CD8-positive, alpha-beta memory T cell (primary cell): ENCODE measurements at regions not wholly inside any gene's neighbourhood (a gene's known extent, or its start where the extent isn't known, plus 50 kb on each side); places are given as distances from the start of the nearest gene placed in this dataset.
"Not testable (repeated sequence)": the region's sequence is repeated elsewhere in the genome, so short reads cannot be mapped to it uniquely, and the experiment has no call there.

Experiments
- CTCF ChIA-PET: fragments of 350-600 bp; sonication (Branson Sonifier 250); formaldehyde crosslinking; loops from one replicate; lab custom pipeline; 2021; ENCODE audit warnings: antibody characterized with exemption; lab: Charles Lee
- POLR2A ChIA-PET: fragments of 350-600 bp; sonication (Branson Sonifier 250); formaldehyde crosslinking; loops from one replicate; lab custom pipeline; 2021; ENCODE audit warnings: antibody characterized with exemption; lab: Charles Lee
- DNase-seq, 5 donors: peaks; one replicate each; pipeline versions ENCODE4 v3.0.0 to v3.0.0-alpha.2; 2020 to 2022; ENCODE audit warnings: mixed read lengths in 1 of 5
- H3K27ac ChIP-seq: one replicate; pipeline ENCODE4 v1.7.0; 2013; ENCODE audit warnings: low read depth, mild to moderate bottlenecking, low read length, moderate library complexity
- H3K27me3 ChIP-seq: 2 replicates; pipeline ENCODE4 v1.7.0; 2013; ENCODE audit warnings: low read length, mild to moderate bottlenecking; ENCODE audit not compliant: insufficient read depth, poor library complexity, severe bottlenecking
- H3K36me3 ChIP-seq: 2 replicates; pipeline ENCODE4 v1.7.0; 2013; ENCODE audit warnings: mild to moderate bottlenecking, low read length, moderate library complexity; ENCODE audit not compliant: insufficient read depth
- H3K4me1 ChIP-seq: 2 replicates; pipeline ENCODE4 v1.7.0; 2013; ENCODE audit warnings: mild to moderate bottlenecking, low read length, moderate library complexity; ENCODE audit not compliant: insufficient read depth
- H3K4me3 ChIP-seq: 2 replicates; pipeline ENCODE4 v1.7.0; 2013; ENCODE audit warnings: mild to moderate bottlenecking, low read length
- H3K9me3 ChIP-seq: 2 replicates; pipeline ENCODE4 v1.7.0; 2013; ENCODE audit warnings: mild to moderate bottlenecking, low read length
- H3K27ac Mint-ChIP-seq, 8 donors: one replicate each; pipeline ENCODE4 v1.8.0; 2020 to 2021; ENCODE audit warnings: mixed read lengths in 8 of 8, mild to moderate bottlenecking in 6 of 8, inconsistent platforms in 3 of 8, moderate library complexity in 3 of 8
- H3K27me3 Mint-ChIP-seq, 2 donors: one replicate each; pipeline ENCODE4 v1.8.0; 2020 to 2021; ENCODE audit warnings: mixed read lengths in 2 of 2, mild to moderate bottlenecking in 1 of 2, moderate library complexity in 1 of 2
- H3K36me3 Mint-ChIP-seq, 3 donors: one replicate each; pipeline ENCODE4 v1.8.0; 2020 to 2021; ENCODE audit warnings: mixed read lengths in 3 of 3, inconsistent platforms in 1 of 3, mild to moderate bottlenecking in 1 of 3
- H3K4me1 Mint-ChIP-seq, 3 donors: one replicate each; pipeline ENCODE4 v1.8.0; 2020 to 2021; ENCODE audit warnings: mixed read lengths in 3 of 3, inconsistent platforms in 1 of 3, mild to moderate bottlenecking in 1 of 3
- H3K4me3 Mint-ChIP-seq, 7 donors: one replicate each; pipeline ENCODE4 v1.8.0; 2020 to 2021; ENCODE audit warnings: mixed read lengths in 7 of 7, mild to moderate bottlenecking in 6 of 7, moderate library complexity in 4 of 7, inconsistent platforms in 2 of 7
- H3K9me3 Mint-ChIP-seq, 5 donors: one replicate each; pipeline ENCODE4 v1.8.0; 2020 to 2022; ENCODE audit warnings: mixed read lengths in 5 of 5, mild to moderate bottlenecking in 3 of 5, moderate library complexity in 2 of 5, inconsistent platforms in 1 of 5

- peaks cover 9 to 15% (median 11%) of the 10 kb centered on the region in 5 donors for H3K9me3 Mint-ChIP-seq
- H3K4me3 Mint-ChIP-seq, DNase-seq, H3K4me1 ChIP-seq, H3K27ac ChIP-seq, H3K27me3 Mint-ChIP-seq, H3K27ac Mint-ChIP-seq, H3K4me3 ChIP-seq, H3K4me1 Mint-ChIP-seq, CTCF ChIA-PET, H3K36me3 ChIP-seq, POLR2A ChIA-PET, H3K27me3 ChIP-seq, H3K36me3 Mint-ChIP-seq, H3K9me3 ChIP-seq: not testable (repeated sequence)
These were observed 323.0 kb upstream of the ZFP42 start for GRCh38 chr4:187672526-187672925.

GRCh38 chr4:187679450-187679849 is 316.1 kb upstream of the ZFP42 start:
- no peaks in the 10 kb centered on the region for H3K27me3 Mint-ChIP-seq
- H3K4me3 ChIP-seq = no peak overlapping the region
- no peaks in the 10 kb centered on the region for H3K27me3 ChIP-seq
- no peak overlapping the region for H3K27ac ChIP-seq
- no peak for DNase-seq
- H3K36me3 Mint-ChIP-seq = no peaks in the 10 kb centered on the region
- ChIA-PET CTCF (no interaction called here), POLR2A (no interaction called here)
- H3K4me1 ChIP-seq = no peaks in the 10 kb centered on the region
- no peaks in the 10 kb centered on the region for H3K9me3 ChIP-seq
- no peaks in the 10 kb centered on the region for H3K4me1 Mint-ChIP-seq
- H3K36me3 ChIP-seq = no peaks in the 10 kb centered on the region
- H3K27ac Mint-ChIP-seq = no peak overlapping the region
- H3K9me3 Mint-ChIP-seq = peaks cover 6 to 24% (median 21%) of the 10 kb centered on the region in 5 donors
- H3K4me3 Mint-ChIP-seq = no peak overlapping the region

GRCh38 chr4:187685247-187685646 is 310.3 kb upstream of the ZFP42 start:
- H3K36me3 ChIP-seq = no peaks in the 10 kb centered on the region
- no peaks in the 10 kb centered on the region for H3K27me3 Mint-ChIP-seq
- H3K27ac ChIP-seq = no peak overlapping the region
- no peak overlapping the region for H3K27ac Mint-ChIP-seq
- no peak for DNase-seq
- ChIA-PET POLR2A (no interaction called here), CTCF (no interaction called here)
- H3K4me3 ChIP-seq = no peak overlapping the region
- peaks cover 6 to 26% (median 21%) of the 10 kb centered on the region in 5 donors for H3K9me3 Mint-ChIP-seq
- H3K4me1 Mint-ChIP-seq = no peaks in the 10 kb centered on the region
- no peaks in the 10 kb centered on the region for H3K4me1 ChIP-seq
- no peaks in the 10 kb centered on the region for H3K36me3 Mint-ChIP-seq
- no peak overlapping the region for H3K4me3 Mint-ChIP-seq
- no peaks in the 10 kb centered on the region for H3K27me3 ChIP-seq
- H3K9me3 ChIP-seq = no peaks in the 10 kb centered on the region

- Mint-ChIP-seq H3K36me3 (no peaks in the 10 kb centered on the region), H3K4me3 (no peak overlapping the region), H3K9me3 (peaks cover 3 to 24% (median 16%) of the 10 kb centered on the region in 5 donors), H3K4me1 (no peaks in the 10 kb centered on the region), H3K27me3 (no peaks in the 10 kb centered on the region), H3K27ac (no peak overlapping the region)
- Histone ChIP-seq H3K4me3 (no peak overlapping the region), H3K27ac (no peak overlapping the region), H3K27me3 (no peaks in the 10 kb centered on the region), H3K4me1 (no peaks in the 10 kb centered on the region), H3K36me3 (no peaks in the 10 kb centered on the region), H3K9me3 (no peaks in the 10 kb centered on the region)
- ChIA-PET CTCF (no interaction called here), POLR2A (no interaction called here)
- no peak for DNase-seq
These were observed 307.9 kb upstream of the ZFP42 start for GRCh38 chr4:187687697-187688096.

GRCh38 chr4:187692626-187693025 is 302.9 kb upstream of the ZFP42 start:
- ChIA-PET CTCF (no interaction called here), POLR2A (no interaction called here)
- Histone ChIP-seq H3K4me3 (no peak overlapping the region), H3K4me1 (no peaks in the 10 kb centered on the region), H3K9me3 (no peaks in the 10 kb centered on the region), H3K27me3 (no peaks in the 10 kb centered on the region), H3K36me3 (no peaks in the 10 kb centered on the region), H3K27ac (no peak overlapping the region)
- DNase-seq = no peak
- Mint-ChIP-seq H3K36me3 (no peaks in the 10 kb centered on the region), H3K4me1 (no peaks in the 10 kb centered on the region), H3K27ac (no peak overlapping the region), H3K4me3 (no peak overlapping the region), H3K27me3 (no peaks in the 10 kb centered on the region), H3K9me3 (peaks cover 0 to 23% (median 11%) of the 10 kb centered on the region in 5 donors)

GRCh38 chr4:187695531-187695930 is 300.0 kb upstream of the ZFP42 start:
- H3K4me1 Mint-ChIP-seq, H3K27me3 ChIP-seq, H3K36me3 ChIP-seq, H3K36me3 Mint-ChIP-seq, H3K4me1 ChIP-seq, H3K4me3 ChIP-seq, DNase-seq, POLR2A ChIA-PET, H3K9me3 ChIP-seq, H3K27ac Mint-ChIP-seq, H3K27me3 Mint-ChIP-seq, H3K4me3 Mint-ChIP-seq, H3K27ac ChIP-seq, CTCF ChIA-PET: not testable (repeated sequence)
- H3K9me3 Mint-ChIP-seq = peaks cover 0 to 17% (median 11%) of the 10 kb centered on the region in 5 donors

- ChIA-PET CTCF (no interaction called here), POLR2A (no interaction called here)
- H3K9me3 ChIP-seq = peaks cover 4% of the 10 kb centered on the region
- H3K4me1 Mint-ChIP-seq = no peaks in the 10 kb centered on the region
- no peaks in the 10 kb centered on the region for H3K4me1 ChIP-seq
- no peaks in the 10 kb centered on the region for H3K27me3 ChIP-seq
- DNase-seq = no peak
- H3K9me3 Mint-ChIP-seq = peaks cover 13 to 37% (median 16%) of the 10 kb centered on the region in 5 donors
- H3K27me3 Mint-ChIP-seq = no peaks in the 10 kb centered on the region
- no peaks in the 10 kb centered on the region for H3K36me3 ChIP-seq
- H3K4me3 ChIP-seq = no peak overlapping the region
- no peak overlapping the region for H3K27ac ChIP-seq
- no peak overlapping the region for H3K27ac Mint-ChIP-seq
- H3K36me3 Mint-ChIP-seq = no peaks in the 10 kb centered on the region
- no peak overlapping the region for H3K4me3 Mint-ChIP-seq
These were observed 284.0 kb upstream of the ZFP42 start for GRCh38 chr4:187711586-187711985.

GRCh38 chr4:187714957-187715356 is 280.6 kb upstream of the ZFP42 start:
- ChIA-PET CTCF (no interaction called here), POLR2A (no interaction called here)
- no peaks in the 10 kb centered on the region for H3K9me3 ChIP-seq
- no peaks in the 10 kb centered on the region for H3K27me3 Mint-ChIP-seq
- H3K9me3 Mint-ChIP-seq = peaks cover 0 to 27% (median 7%) of the 10 kb centered on the region in 5 donors
- H3K36me3 Mint-ChIP-seq = no peaks in the 10 kb centered on the region
- no peak overlapping the region for H3K27ac Mint-ChIP-seq
- DNase-seq = no peak
- H3K4me3 Mint-ChIP-seq = no peak overlapping the region
- H3K4me1 ChIP-seq = no peaks in the 10 kb centered on the region
- no peak overlapping the region for H3K4me3 ChIP-seq
- no peaks in the 10 kb centered on the region for H3K27me3 ChIP-seq
- H3K36me3 ChIP-seq = no peaks in the 10 kb centered on the region
- H3K27ac ChIP-seq = no peak overlapping the region
- H3K4me1 Mint-ChIP-seq = no peaks in the 10 kb centered on the region

- Histone ChIP-seq H3K4me1 (no peaks in the 10 kb centered on the region), H3K27me3 (no peaks in the 10 kb centered on the region), H3K9me3 (no peaks in the 10 kb centered on the region), H3K36me3 (no peaks in the 10 kb centered on the region), H3K27ac (no peak overlapping the region), H3K4me3 (no peak overlapping the region)
- Mint-ChIP-seq H3K9me3 (peaks cover 0 to 24% (median 9%) of the 10 kb centered on the region in 5 donors), H3K27me3 (no peaks in the 10 kb centered on the region), H3K27ac (no peak overlapping the region), H3K4me1 (no peaks in the 10 kb centered on the region), H3K36me3 (no peaks in the 10 kb centered on the region), H3K4me3 (no peak overlapping the region)
- ChIA-PET POLR2A (no interaction called here), CTCF (no interaction called here)
- no peak for DNase-seq
These were observed 280.1 kb upstream of the ZFP42 start for GRCh38 chr4:187715466-187715865.
